IMR-90 (cell line): ENCODE measurements at regions not wholly inside any gene's neighbourhood (a gene's known extent, or its start where the extent isn't known, plus 50 kb on each side); places are given as distances from the start of the nearest gene placed in this dataset.

Experiments used
- ATAC-seq: fragments of 200-7000 bp; cut with Tn5 transposase; 2 replicates; pipeline ENCODE4 v1.9.1; 2020; ENCODE audit warnings: low read depth, mild to moderate bottlenecking, moderate library complexity
- BruUV-seq: library from RNA; stranded (reverse); fragments of 400-500 nt; replicated peaks from 2 replicates; lab custom pipeline; 2021; lab: Mats Ljungman, UMichigan
- CTCF ChIA-PET: fragments of 300-600 bp; formaldehyde crosslinking; extraction: SDS; loops from one replicate; lab custom pipeline; 2021; ENCODE audit warnings: antibody characterized with exemption; lab: Yijun Ruan, JAX
- POLR2A ChIA-PET: fragments of 300-600 bp; sonication (Branson Sonifier 250); formaldehyde crosslinking; loops from one replicate; lab custom pipeline; 2022; ENCODE audit warnings: antibody characterized with exemption; ENCODE audit not compliant: unreplicated experiment; lab: Charles Lee
- DNase-seq: peaks from one replicate; pipeline ENCODE4 v3.0.0; 2013
- H2AFZ ChIP-seq: replicated peaks from 2 replicates; pipeline ENCODE3; 2013; ENCODE audit warnings: low read length, mild to moderate bottlenecking; ENCODE audit not compliant: poor library complexity
- H2AK5ac ChIP-seq: 2 replicates; pipeline ENCODE4 v1.6.1; 2013; ENCODE audit warnings: low read depth, low read length, inconsistent platforms
- H2AK9ac ChIP-seq: replicated peaks from 2 replicates; pipeline ENCODE3; 2013; ENCODE audit warnings: mild to moderate bottlenecking, low read depth, low read length, moderate library complexity; ENCODE audit not compliant: poor library complexity
- H2BK120ac ChIP-seq: 2 replicates; pipeline ENCODE4 v1.6.1; 2013; ENCODE audit warnings: low read depth, low read length, inconsistent platforms
- H2BK15ac ChIP-seq: 3 replicates; pipeline ENCODE4 v1.6.1; 2013; ENCODE audit warnings: low read depth, low read length, inconsistent platforms
- H2BK20ac ChIP-seq: 2 replicates; pipeline ENCODE4 v1.6.1; 2013; ENCODE audit warnings: low read depth, mild to moderate bottlenecking, inconsistent platforms, low read length, moderate library complexity
- H2BK5ac ChIP-seq: 2 replicates; pipeline ENCODE4 v1.6.1; 2013; ENCODE audit warnings: mild to moderate bottlenecking, low read depth, low read length, inconsistent platforms; ENCODE audit not compliant: poor library complexity, severe bottlenecking
- H3K14ac ChIP-seq: replicated peaks from 2 replicates; pipeline ENCODE4 v1.6.1; 2013; ENCODE audit warnings: low read depth, low read length, inconsistent platforms
- H3K18ac ChIP-seq: 2 replicates; pipeline ENCODE4 v1.6.1; 2013; ENCODE audit warnings: low read depth, low read length, control low read depth
- H3K23ac ChIP-seq: 2 replicates; pipeline ENCODE4 v1.6.1; 2013; ENCODE audit warnings: low read depth, low read length, inconsistent platforms
- H3K27ac ChIP-seq: 2 replicates; pipeline ENCODE4 v1.5.1; 2013; ENCODE audit warnings: mild to moderate bottlenecking, control low read depth, low read length; ENCODE audit not compliant: insufficient read depth
- H3K27me3 ChIP-seq: 2 replicates; pipeline ENCODE4 v1.6.1; 2013; ENCODE audit warnings: low read length; ENCODE audit not compliant: control insufficient read depth, insufficient read depth
- H3K36me3 ChIP-seq: 2 replicates; pipeline ENCODE4 v1.6.1; 2013; ENCODE audit warnings: low read length, mixed read lengths; ENCODE audit not compliant: control insufficient read depth, insufficient read depth
- H3K4ac ChIP-seq: 2 replicates; pipeline ENCODE4 v1.6.1; 2013; ENCODE audit warnings: low read depth, low read length, inconsistent platforms
- H3K4me1 ChIP-seq: 2 replicates; pipeline ENCODE4 v1.6.1; 2013; ENCODE audit warnings: low read length, mixed read lengths; ENCODE audit not compliant: control insufficient read depth, insufficient read depth
- H3K4me2 ChIP-seq: 2 replicates; pipeline ENCODE4 v1.6.1; 2013; ENCODE audit warnings: low read depth, mild to moderate bottlenecking, control low read depth, low read length, moderate library complexity
- H3K4me3 ChIP-seq: 2 replicates; pipeline ENCODE4 v1.5.1; 2013; ENCODE audit warnings: low read depth, mild to moderate bottlenecking, control low read depth, low read length, moderate library complexity; ENCODE audit not compliant: insufficient read depth
- H3K56ac ChIP-seq: 2 replicates; pipeline ENCODE4 v1.6.1; 2013; ENCODE audit warnings: low read length, inconsistent platforms; ENCODE audit not compliant: insufficient read depth; ENCODE audit errors: extremely low read depth
- H3K79me1 ChIP-seq, 2 experiments: 2 replicates each; pipeline ENCODE4 v1.6.1; 2013; ENCODE audit warnings: low read length in 2 of 2, inconsistent platforms in 1 of 2, low read depth in 1 of 2
- H3K9ac ChIP-seq: 2 replicates; pipeline ENCODE4 v1.6.1; 2013; ENCODE audit warnings: low read depth, low read length, control low read depth
- H3K9me1 ChIP-seq: 2 replicates; pipeline ENCODE4 v1.6.1; 2013; ENCODE audit warnings: low read length, inconsistent platforms; ENCODE audit not compliant: insufficient read depth
- H3K9me3 ChIP-seq: 2 replicates; pipeline ENCODE4 v1.6.1; 2013; ENCODE audit warnings: low read length; ENCODE audit not compliant: control insufficient read depth, insufficient read depth
- H4K20me1 ChIP-seq: 2 replicates; pipeline ENCODE4 v1.6.1; 2013; ENCODE audit warnings: low read length, inconsistent platforms; ENCODE audit not compliant: insufficient read depth
- H4K5ac ChIP-seq: 2 replicates; pipeline ENCODE4 v1.6.1; 2013; ENCODE audit warnings: mild to moderate bottlenecking, low read depth, low read length, control low read depth
- H4K8ac ChIP-seq, 2 experiments: 2 replicates each; pipeline ENCODE4 v1.6.1; 2013; ENCODE audit warnings: low read depth in 2 of 2, low read length in 2 of 2, control low read depth in 1 of 2, inconsistent platforms in 1 of 2
- H4K91ac ChIP-seq: 2 replicates; pipeline ENCODE4 v1.6.1; 2013; ENCODE audit warnings: low read depth, low read length, inconsistent platforms; ENCODE audit not compliant: insufficient read depth
- BHLHE40 ChIP-seq: fragments of 150-350 bp; IDR thresholded peaks from 2 replicates; pipeline ENCODE4 v1.6.1; 2016; ENCODE audit warnings: mild to moderate bottlenecking, low read depth, low read length
- CEBPB ChIP-seq: IDR thresholded peaks from 2 replicates; pipeline ENCODE4 v1.6.1; 2012; ENCODE audit warnings: low read depth, low read length, improper control_type of control experiment
- MXI1 ChIP-seq: IDR thresholded peaks from 2 replicates; pipeline ENCODE4 v1.6.1; 2012; ENCODE audit warnings: low read depth, mild to moderate bottlenecking, low read length, moderate library complexity, borderline replicate concordance
- POLR2A ChIP-seq: IDR thresholded peaks from 2 replicates; pipeline ENCODE4 v1.6.1; 2012; ENCODE audit warnings: mild to moderate bottlenecking, low read depth, low read length
- RAD21 ChIP-seq: IDR thresholded peaks from 2 replicates; pipeline ENCODE4 v1.6.1; 2012; ENCODE audit warnings: low read length, improper control_type of control experiment
- SMC3 ChIP-seq: fragments of 150-350 bp; IDR thresholded peaks from 2 replicates; pipeline ENCODE4 v1.6.1; 2016; ENCODE audit warnings: low read depth, mild to moderate bottlenecking, antibody characterized with exemption, low read length, moderate library complexity
- WGBS, 2 experiments: methylation state at CpG; one replicate each; pipeline versions ENCODE4 v1.1.5 to v1.1.7; 2013; ENCODE audit warnings: missing lambda C conversion rate in 2 of 2; ENCODE audit not compliant: insufficient read length in 1 of 2; ENCODE audit errors: extremely low coverage in 2 of 2; 5-methylcytosine and 5-hydroxymethylcytosine counted together
- dilution Hi-C: fragments of 300-500 bp; cut with HindIII; formaldehyde crosslinking; loops from one replicate; pipeline ENCODE4 v1.14.3; 2018; ENCODE audit warnings: low sequenced_read_pairs; ENCODE audit not compliant: unreplicated experiment
- in situ Hi-C: fragments of 300-500 bp; cut with MboI; formaldehyde crosslinking; loops from 3 replicates; pipeline ENCODE4 v1.14.3; 2019; ENCODE audit warnings: low sequenced_read_pairs, inconsistent platforms, mixed read lengths
- intact Hi-C: fragments of 100-400 bp; cut with micrococcal nuclease; formaldehyde crosslinking; loops from 2 replicates; pipeline ENCODE4 v1.10.0; 2022

- Histone ChIP-seq H2AK5ac (no peak overlapping the region), H2BK120ac (no peak overlapping the region), H3K18ac (no peak overlapping the region), H4K20me1 (no peaks in the 10 kb centered on the region; the same call in 1 of the 2 replicates), H3K56ac (no peak overlapping the region), H3K79me1 (no peaks in the 10 kb centered on the region), H2BK5ac (no peak overlapping the region), H3K27ac (no peak overlapping the region), H2AK9ac (no peak overlapping the region), H4K5ac (no peak overlapping the region), H3K23ac (no peak overlapping the region), H3K9me1 (no peaks in the 10 kb centered on the region), H3K4me3 (no peak overlapping the region), H3K36me3 (no peaks in the 10 kb centered on the region), H3K27me3 (peaks cover 7% of the 10 kb centered on the region; the same call in 1 of the 2 replicates), H3K4ac (no peak overlapping the region), H2AFZ (no peak overlapping the region), H4K8ac (no peak overlapping the region), H4K91ac (no peak overlapping the region), H3K9me3 (0 out of 2 replicates have a peak, but pooled peaks cover 3% of the 10 kb centered on the region), H3K14ac (no peak overlapping the region), H3K4me2 (no peak overlapping the region), H2BK20ac (no peak overlapping the region), H3K4me1 (peaks cover 7% of the 10 kb centered on the region), H2BK15ac (no peak overlapping the region), H3K9ac (no peak overlapping the region)
- POLR2A ChIA-PET: no interaction called here
- dilution Hi-C loops (no loop called here), intact Hi-C loops (no loop called here), in situ Hi-C loops (no loop called here)
- DNase-seq: no peak
- CTCF ChIA-PET: no interaction called here
- ATAC-seq: no peak
- no TSS peak for BruUV-seq
- no CpG with 5 or more reads among the region's 5 CpGs for whole genome bisulfite sequencing, 2 experiments
- TF ChIP-seq SMC3: no peak
- no peak for TF ChIP-seq MXI1
- TF ChIP-seq RAD21: no peak
- TF ChIP-seq BHLHE40: no peak
- TF ChIP-seq CEBPB: no peak
- no peak for TF ChIP-seq POLR2A
These were observed 390.4 kb downstream of the PTPRU start for GRCh38 chr1:29626726-29627125.
